GM12878 (cell line): ENCODE measurements at regions not wholly inside any gene's neighbourhood (a gene's known extent, or its start where the extent isn't known, plus 50 kb on each side); places are given as distances from the start of the nearest gene placed in this dataset.

ENCODE experiments used
- ATAC-seq: fragments of 200-7000 bp; cut with Tn5 transposase; 3 replicates; pipeline ENCODE4 v1.9.1; 2020; ENCODE audit warnings: mild to moderate bottlenecking, moderate library complexity
- BruUV-seq: library from RNA; stranded (reverse); fragments of 400-500 nt; replicated peaks from 2 replicates; lab custom pipeline; 2021; lab: Mats Ljungman, UMichigan
- CTCF ChIA-PET: fragments of 300-600 bp; sonication (Branson Sonifier 250); formaldehyde crosslinking; extraction: SDS; loops from one replicate; lab custom pipeline; 2021; ENCODE audit warnings: inconsistent platforms; lab: Yijun Ruan, JAX
- POLR2A ChIA-PET: fragments of 350-600 bp; formaldehyde crosslinking; extraction: SDS; loops from one replicate; lab custom pipeline; 2021; ENCODE audit warnings: inconsistent platforms; lab: Charles Lee
- RAD21 ChIA-PET: fragments of 300-600 bp; sonication (Branson Sonifier 250); formaldehyde crosslinking; loops from one replicate; lab custom pipeline; 2023; ENCODE audit warnings: antibody characterized with exemption; ENCODE audit not compliant: unreplicated experiment; lab: Charles Lee
- SMC1A ChIA-PET: fragments of 300-600 bp; sonication (Branson Sonifier 250); formaldehyde crosslinking; loops from one replicate; lab custom pipeline; 2023; ENCODE audit not compliant: unreplicated experiment, uncharacterized antibody; lab: Charles Lee
- DNase-seq: peaks from one replicate; pipeline ENCODE4 v3.0.0-alpha.2; 2011; ENCODE audit warnings: low read depth, low spot score
- FAIRE-seq: peaks from 3 replicates; lab custom pipeline; 2011; peaks lifted over from hg19 to GRCh38; lab: Jason Lieb, UNC
- H2AFZ ChIP-seq: 2 replicates; pipeline ENCODE4 v1.6.0; 2011; ENCODE audit warnings: low read depth, low read length, control low read depth; ENCODE audit not compliant: control insufficient read depth
- H3K27ac ChIP-seq: 2 replicates; pipeline ENCODE4 v1.5.1; 2011; ENCODE audit warnings: control low read depth; ENCODE audit not compliant: control insufficient read depth, insufficient read depth
- H3K27me3 ChIP-seq, 2 experiments: replicated peaks in 1 of 2; 2 replicates each; pipeline versions ENCODE4 v1.6.0 to v1.6.1; 2011; ENCODE audit warnings: low read length in 1 of 2; ENCODE audit not compliant: control insufficient read depth in 2 of 2, insufficient read depth in 2 of 2
- H3K36me3 ChIP-seq, 2 experiments: 2 replicates each; pipeline ENCODE4 v1.5.1; 2011; ENCODE audit warnings: low read length in 1 of 2; ENCODE audit not compliant: control insufficient read depth in 2 of 2, insufficient read depth in 2 of 2
- H3K4me1 ChIP-seq: 2 replicates; pipeline ENCODE4 v1.6.1; 2011; ENCODE audit warnings: mild to moderate bottlenecking, low read length, moderate library complexity, mixed read lengths; ENCODE audit not compliant: control insufficient read depth, insufficient read depth
- H3K4me2 ChIP-seq: 2 replicates; pipeline ENCODE4 v1.6.0; 2011; ENCODE audit warnings: control low read depth; ENCODE audit not compliant: control insufficient read depth, insufficient read depth
- H3K4me3 ChIP-seq: fragments of 200-600 bp; sonication (generic); 2 replicates; pipeline ENCODE4 v1.5.1; 2016
- H3K79me2 ChIP-seq: 2 replicates; pipeline ENCODE4 v1.6.0; 2011; ENCODE audit warnings: low read length; ENCODE audit not compliant: control insufficient read depth, insufficient read depth
- H3K9ac ChIP-seq: 2 replicates; pipeline ENCODE4 v1.8.0; 2011; ENCODE audit warnings: low read length, control low read depth, mixed read lengths; ENCODE audit not compliant: control insufficient read depth, insufficient read depth
- H3K9me3 ChIP-seq: replicated peaks from 3 replicates; pipeline ENCODE4 v1.5.1; 2011; ENCODE audit warnings: mild to moderate bottlenecking, low read length; ENCODE audit not compliant: control insufficient read depth, insufficient read depth
- H4K20me1 ChIP-seq: 2 replicates; pipeline ENCODE4 v1.6.0; 2011; ENCODE audit not compliant: control insufficient read depth, insufficient read depth
- WGBS: methylation state at CpG from one replicate; pipeline ENCODE4 v1.1.6; 2016; ENCODE audit warnings: low lambda C conversion rate; ENCODE audit not compliant: insufficient replicate concordance, insufficient coverage; ENCODE audit errors: missing lambda C conversion rate; 5-methylcytosine and 5-hydroxymethylcytosine counted together
- in situ Hi-C: fragments of 300-500 bp; cut with MboI; formaldehyde crosslinking; loops from 9 replicates; pipeline ENCODE4 v1.14.3; 2018; ENCODE audit warnings: mixed read lengths
- intact Hi-C: fragments of 100-400 bp; cut with micrococcal nuclease; formaldehyde crosslinking; loops from one replicate; pipeline ENCODE4 v1.14.2; 2022; ENCODE audit not compliant: unreplicated experiment
- TF ChIP-seq, protein P1 (sequence below): fragments of 450-650 bp; IDR thresholded peaks from 2 replicates; pipeline ENCODE4 v1.6.1; 2017; ENCODE audit warnings: mild to moderate bottlenecking, moderate library complexity

GRCh38 chr3:14594234-14594633, 54.1 kb upstream of the GRIP2 start:
- ChIA-PET CTCF (no interaction called here), SMC1A (no interaction called here)
- no peak for FAIRE-seq

More at GRCh38 chr3:14594234-14594633, 54.1 kb upstream of the GRIP2 start:
- TF ChIP-seq, protein P1, sequence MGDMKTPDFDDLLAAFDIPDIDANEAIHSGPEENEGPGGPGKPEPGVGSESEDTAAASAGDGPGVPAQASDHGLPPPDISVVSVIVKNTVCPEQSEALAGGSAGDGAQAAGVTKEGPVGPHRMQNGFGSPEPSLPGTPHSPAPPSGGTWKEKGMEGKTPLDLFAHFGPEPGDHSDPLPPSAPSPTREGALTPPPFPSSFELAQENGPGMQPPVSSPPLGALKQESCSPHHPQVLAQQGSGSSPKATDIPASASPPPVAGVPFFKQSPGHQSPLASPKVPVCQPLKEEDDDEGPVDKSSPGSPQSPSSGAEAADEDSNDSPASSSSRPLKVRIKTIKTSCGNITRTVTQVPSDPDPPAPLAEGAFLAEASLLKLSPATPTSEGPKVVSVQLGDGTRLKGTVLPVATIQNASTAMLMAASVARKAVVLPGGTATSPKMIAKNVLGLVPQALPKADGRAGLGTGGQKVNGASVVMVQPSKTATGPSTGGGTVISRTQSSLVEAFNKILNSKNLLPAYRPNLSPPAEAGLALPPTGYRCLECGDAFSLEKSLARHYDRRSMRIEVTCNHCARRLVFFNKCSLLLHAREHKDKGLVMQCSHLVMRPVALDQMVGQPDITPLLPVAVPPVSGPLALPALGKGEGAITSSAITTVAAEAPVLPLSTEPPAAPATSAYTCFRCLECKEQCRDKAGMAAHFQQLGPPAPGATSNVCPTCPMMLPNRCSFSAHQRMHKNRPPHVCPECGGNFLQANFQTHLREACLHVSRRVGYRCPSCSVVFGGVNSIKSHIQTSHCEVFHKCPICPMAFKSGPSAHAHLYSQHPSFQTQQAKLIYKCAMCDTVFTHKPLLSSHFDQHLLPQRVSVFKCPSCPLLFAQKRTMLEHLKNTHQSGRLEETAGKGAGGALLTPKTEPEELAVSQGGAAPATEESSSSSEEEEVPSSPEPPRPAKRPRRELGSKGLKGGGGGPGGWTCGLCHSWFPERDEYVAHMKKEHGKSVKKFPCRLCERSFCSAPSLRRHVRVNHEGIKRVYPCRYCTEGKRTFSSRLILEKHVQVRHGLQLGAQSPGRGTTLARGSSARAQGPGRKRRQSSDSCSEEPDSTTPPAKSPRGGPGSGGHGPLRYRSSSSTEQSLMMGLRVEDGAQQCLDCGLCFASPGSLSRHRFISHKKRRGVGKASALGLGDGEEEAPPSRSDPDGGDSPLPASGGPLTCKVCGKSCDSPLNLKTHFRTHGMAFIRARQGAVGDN = no peak
- TF ChIP-seq, all 136 proteins: peak for 0
- in situ Hi-C loops (no loop called here), intact Hi-C loops (no loop called here)
- no peak overlapping the region for H3K4me2 ChIP-seq
- no peak for ATAC-seq
- no peaks in the 10 kb centered on the region for H3K79me2 ChIP-seq
- no peak overlapping the region for H3K9ac ChIP-seq
- WGBS = 0% methylated on average over 7 of the region's 8 CpGs
- peaks cover 0 to 4% of the 10 kb centered on the region in 2 experiments; a peak in 2 of 4 replicates for H3K27me3 ChIP-seq
- H3K36me3 ChIP-seq = no peaks in the 10 kb centered on the region
- no TSS peak for BruUV-seq
- no peaks in the 10 kb centered on the region for H3K9me3 ChIP-seq
- no peaks in the 10 kb centered on the region for H3K4me1 ChIP-seq
- DNase-seq = no peak
- RAD21 ChIA-PET = no interaction called here
- no peak overlapping the region for H2AFZ ChIP-seq
- H3K27ac ChIP-seq = no peak overlapping the region
- H4K20me1 ChIP-seq = no peaks in the 10 kb centered on the region
- POLR2A ChIA-PET = interaction anchor here (0.6 kb wide), 1 partner anchor 23 kb away, joined by 5 read pairs; no protein-coding TSS in a partner anchor
- no peak overlapping the region for H3K4me3 ChIP-seq
